Parathyroid adenoma (tissue), 2 donors: ENCODE measurements at regions not wholly inside any gene's neighbourhood (a gene's known extent, or its start where the extent isn't known, plus 50 kb on each side); places are given as distances from the start of the nearest gene placed in this dataset.

ENCODE experiments used
- H2AFZ ChIP-seq: fragments of 300-600 bp; sonication (generic); one replicate; pipeline ENCODE4 v1.7.0; 2017; ENCODE audit warnings: antibody characterized with exemption, mild to moderate bottlenecking
- H3K27ac ChIP-seq: fragments of 300-600 bp; sonication (generic); one replicate; pipeline ENCODE4 v1.7.0; 2017
- H3K27me3 ChIP-seq: fragments of 300-600 bp; sonication (generic); one replicate; pipeline ENCODE4 v1.7.0; 2017; ENCODE audit warnings: low read length; ENCODE audit not compliant: control insufficient read depth, insufficient read depth
- H3K36me3 ChIP-seq: fragments of 300-600 bp; sonication (generic); one replicate; pipeline ENCODE4 v1.7.0; 2017; ENCODE audit warnings: low read length; ENCODE audit not compliant: control insufficient read depth, insufficient read depth
- H3K4me1 ChIP-seq: fragments of 300-600 bp; sonication (generic); one replicate; pipeline ENCODE4 v1.7.0; 2017; ENCODE audit warnings: control low read depth
- H3K4me2 ChIP-seq: fragments of 300-600 bp; sonication (generic); one replicate; pipeline ENCODE4 v1.7.0; 2017; ENCODE audit warnings: low read length
- H3K4me3 ChIP-seq: fragments of 300-600 bp; sonication (generic); one replicate; pipeline ENCODE4 v1.7.0; 2017; ENCODE audit warnings: low read depth, low read length
- H3K79me2 ChIP-seq: fragments of 300-600 bp; sonication (generic); one replicate; pipeline ENCODE4 v1.7.0; 2017; ENCODE audit warnings: control low read depth
- H3K9ac ChIP-seq: fragments of 300-600 bp; sonication (generic); one replicate; pipeline ENCODE4 v1.7.0; 2017; ENCODE audit warnings: mild to moderate bottlenecking
- H3K9me3 ChIP-seq: fragments of 300-600 bp; sonication (generic); one replicate; pipeline ENCODE4 v1.7.0; 2017; ENCODE audit warnings: low read length; ENCODE audit not compliant: control insufficient read depth
- TF ChIP-seq, protein P1 (sequence below): fragments of 300-600 bp; sonication (generic); IDR thresholded peaks from one replicate; pipeline ENCODE4 v1.7.0; 2017; ENCODE audit warnings: antibody characterized with exemption, mild to moderate bottlenecking
- donor health status: primary hyperparathyroidism.

DNA sequence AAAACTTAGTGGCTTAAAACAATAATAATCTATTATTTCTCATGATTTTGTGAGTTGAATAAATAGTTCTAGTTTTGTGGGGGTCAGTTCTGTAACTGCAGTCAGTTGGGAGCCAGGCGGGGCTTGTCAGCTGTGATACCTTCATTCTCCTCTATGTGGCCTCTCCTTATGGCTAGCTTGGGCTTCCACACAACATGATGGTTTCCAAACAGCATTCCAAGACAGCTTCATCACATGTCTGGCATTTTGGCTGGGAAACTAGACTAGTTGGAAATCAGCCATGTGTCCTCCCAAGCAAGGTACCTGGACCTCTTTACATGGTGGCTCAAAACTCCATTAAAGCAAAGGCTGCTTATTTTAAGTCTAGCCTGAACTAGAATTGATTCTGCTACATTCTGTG lies 61.4 kb upstream of the RANBP3L start:
- H3K79me2 ChIP-seq: no peaks in the 10 kb centered on the region
- H3K27ac ChIP-seq: no peak overlapping the region
- no peak overlapping the region for H3K9ac ChIP-seq

DNA sequence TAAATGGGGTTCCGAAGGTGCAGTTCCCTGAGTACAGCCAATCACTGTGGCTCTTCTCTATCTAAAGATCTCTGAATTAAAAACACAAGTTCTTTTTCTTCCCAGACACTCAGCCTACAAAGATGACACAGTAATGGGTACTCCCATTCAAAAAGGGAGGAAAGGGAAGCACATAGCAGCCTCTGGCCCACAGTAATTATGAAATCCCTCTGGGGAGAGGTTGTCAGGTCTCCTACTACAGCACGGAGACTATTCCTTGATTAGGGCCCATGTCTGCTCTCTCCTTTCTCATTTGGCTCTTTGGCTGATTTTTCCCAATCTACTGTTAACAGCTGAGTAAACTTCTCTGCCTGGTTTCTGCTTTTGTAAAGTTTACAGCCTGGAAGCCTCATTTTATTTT lies 62.0 kb upstream of the RANBP3L start:
- Histone ChIP-seq H3K4me1 (no peaks in the 10 kb centered on the region), H3K27ac (no peak overlapping the region), H3K4me2 (no peak overlapping the region), H2AFZ (no peak overlapping the region), H3K79me2 (no peaks in the 10 kb centered on the region), H3K27me3 (no peaks in the 10 kb centered on the region), H3K9ac (no peak overlapping the region), H3K36me3 (no peaks in the 10 kb centered on the region), H3K9me3 (no peaks in the 10 kb centered on the region), H3K4me3 (no peak overlapping the region)
- TF ChIP-seq, protein P1, sequence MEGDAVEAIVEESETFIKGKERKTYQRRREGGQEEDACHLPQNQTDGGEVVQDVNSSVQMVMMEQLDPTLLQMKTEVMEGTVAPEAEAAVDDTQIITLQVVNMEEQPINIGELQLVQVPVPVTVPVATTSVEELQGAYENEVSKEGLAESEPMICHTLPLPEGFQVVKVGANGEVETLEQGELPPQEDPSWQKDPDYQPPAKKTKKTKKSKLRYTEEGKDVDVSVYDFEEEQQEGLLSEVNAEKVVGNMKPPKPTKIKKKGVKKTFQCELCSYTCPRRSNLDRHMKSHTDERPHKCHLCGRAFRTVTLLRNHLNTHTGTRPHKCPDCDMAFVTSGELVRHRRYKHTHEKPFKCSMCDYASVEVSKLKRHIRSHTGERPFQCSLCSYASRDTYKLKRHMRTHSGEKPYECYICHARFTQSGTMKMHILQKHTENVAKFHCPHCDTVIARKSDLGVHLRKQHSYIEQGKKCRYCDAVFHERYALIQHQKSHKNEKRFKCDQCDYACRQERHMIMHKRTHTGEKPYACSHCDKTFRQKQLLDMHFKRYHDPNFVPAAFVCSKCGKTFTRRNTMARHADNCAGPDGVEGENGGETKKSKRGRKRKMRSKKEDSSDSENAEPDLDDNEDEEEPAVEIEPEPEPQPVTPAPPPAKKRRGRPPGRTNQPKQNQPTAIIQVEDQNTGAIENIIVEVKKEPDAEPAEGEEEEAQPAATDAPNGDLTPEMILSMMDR: no peak

More for the DNA sequence above, 61.4 kb upstream of the RANBP3L start:
- Histone ChIP-seq H3K4me2 (no peak overlapping the region), H3K4me1 (no peaks in the 10 kb centered on the region), H3K9me3 (no peaks in the 10 kb centered on the region), H3K4me3 (no peak overlapping the region), H3K27me3 (no peaks in the 10 kb centered on the region), H3K36me3 (no peaks in the 10 kb centered on the region), H2AFZ (no peak overlapping the region)
- TF ChIP-seq, protein P1: no peak

DNA sequence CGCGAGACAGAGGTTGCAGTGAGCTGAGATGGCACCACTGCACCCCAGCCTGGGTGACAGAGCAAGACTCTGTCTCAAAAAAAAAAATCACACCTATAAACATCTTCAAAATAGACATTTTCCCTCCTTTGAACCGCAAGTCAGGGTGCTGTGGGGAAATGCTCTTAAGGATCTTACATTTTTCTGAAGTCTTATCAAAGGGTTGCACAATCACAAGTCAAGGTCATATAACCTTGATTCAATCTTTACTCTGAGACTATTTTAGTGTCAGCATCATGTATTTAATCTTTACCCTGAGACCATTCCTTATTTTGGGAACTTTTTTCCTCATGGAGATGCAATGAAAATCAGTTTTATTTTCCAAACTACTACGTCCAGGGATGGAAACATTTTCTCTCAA lies 62.8 kb upstream of the RANBP3L start:
- Histone ChIP-seq H3K4me1 (no peaks in the 10 kb centered on the region), H3K4me3 (no peak overlapping the region), H3K9me3 (no peaks in the 10 kb centered on the region), H3K79me2 (no peaks in the 10 kb centered on the region), H3K27ac (no peak overlapping the region), H3K36me3 (no peaks in the 10 kb centered on the region), H3K9ac (no peak overlapping the region), H3K27me3 (no peaks in the 10 kb centered on the region), H3K4me2 (no peak overlapping the region), H2AFZ (no peak overlapping the region)
- TF ChIP-seq, protein P1: no peak

DNA sequence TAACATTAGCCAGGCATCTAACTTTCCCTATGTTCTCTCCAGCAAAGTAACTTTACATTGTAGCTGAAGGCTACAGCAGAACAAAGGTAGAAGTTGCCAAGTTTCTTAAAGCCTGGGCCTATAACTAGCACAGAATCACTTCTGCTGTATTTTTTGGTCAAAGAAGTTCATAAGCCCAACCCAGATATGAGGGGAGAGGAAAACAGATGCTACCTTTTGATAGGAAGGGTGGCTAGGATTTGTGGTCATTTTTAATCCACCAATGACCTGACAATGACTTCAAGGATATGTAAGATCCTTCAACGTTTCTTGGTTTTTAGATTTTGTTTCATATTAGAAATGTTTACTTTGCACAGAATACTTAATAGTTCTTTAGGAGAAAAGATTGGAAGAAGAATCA lies 64.2 kb upstream of the RANBP3L start:
- H3K4me2 ChIP-seq: no peak overlapping the region
- H3K4me3 ChIP-seq: no peak overlapping the region
- no peaks in the 10 kb centered on the region for H3K4me1 ChIP-seq
- no peak overlapping the region for H3K9ac ChIP-seq
- no peaks in the 10 kb centered on the region for H3K27me3 ChIP-seq
- TF ChIP-seq, protein P1: no peak
- H2AFZ ChIP-seq: no peak overlapping the region
- no peaks in the 10 kb centered on the region for H3K36me3 ChIP-seq
- no peak overlapping the region for H3K27ac ChIP-seq
- H3K79me2 ChIP-seq: no peaks in the 10 kb centered on the region
- H3K9me3 ChIP-seq: no peaks in the 10 kb centered on the region

DNA sequence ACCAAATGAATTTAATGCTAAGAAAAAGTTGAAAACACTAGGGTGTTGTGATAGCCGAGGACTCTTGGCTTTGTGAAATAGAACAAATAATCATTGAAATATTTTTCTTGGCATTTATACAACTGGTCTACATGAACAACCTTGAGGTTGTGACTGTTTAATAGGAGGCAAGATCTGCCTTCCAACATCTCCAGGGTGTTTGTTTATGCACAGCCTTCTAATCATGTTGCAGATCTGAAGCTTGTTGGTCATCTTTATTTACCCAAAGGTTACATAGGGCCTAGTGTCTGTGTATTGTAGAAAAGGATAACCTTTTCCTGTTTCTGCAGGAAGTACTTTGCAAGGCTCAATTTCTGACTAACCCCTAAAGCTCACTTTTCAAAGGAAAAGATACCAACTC lies 65.2 kb upstream of the RANBP3L start:
- H2AFZ ChIP-seq: no peak overlapping the region
- H3K4me1 ChIP-seq: no peaks in the 10 kb centered on the region
- no peak overlapping the region for H3K4me3 ChIP-seq
- TF ChIP-seq, protein P1: no peak
- no peak overlapping the region for H3K27ac ChIP-seq
- no peaks in the 10 kb centered on the region for H3K9me3 ChIP-seq
- no peak overlapping the region for H3K4me2 ChIP-seq
- no peaks in the 10 kb centered on the region for H3K27me3 ChIP-seq
- H3K9ac ChIP-seq: no peak overlapping the region
- no peaks in the 10 kb centered on the region for H3K79me2 ChIP-seq
- no peaks in the 10 kb centered on the region for H3K36me3 ChIP-seq
